CD4-positive, alpha-beta T cell (primary cell): ENCODE measurements at regions not wholly inside any gene's neighbourhood (a gene's known extent, or its start where the extent isn't known, plus 50 kb on each side); places are given as distances from the start of the nearest gene placed in this dataset.

Experiments used
- ATAC-seq: fragments of 200-7000 bp; cut with Tn5 transposase; one replicate; pipeline ENCODE4 v1.10.0; 2022; ENCODE audit warnings: mild to moderate bottlenecking; ENCODE audit not compliant: poor library complexity
- CTCF ChIA-PET: fragments of 350-600 bp; sonication (Branson Sonifier 250); formaldehyde crosslinking; loops from one replicate; lab custom pipeline; 2021; ENCODE audit warnings: antibody characterized with exemption, inconsistent platforms; lab: Charles Lee
- POLR2A ChIA-PET: fragments of 350-600 bp; sonication (Branson Sonifier 250); formaldehyde crosslinking; loops from one replicate; lab custom pipeline; 2021; ENCODE audit warnings: antibody characterized with exemption, inconsistent platforms; lab: Charles Lee
- DNase-seq, 14 experiments: peaks; one replicate each; pipeline ENCODE4 v3.0.0-alpha.2; 2013 to 2020; ENCODE audit warnings: mixed read lengths in 2 of 14
- H3K27ac ChIP-seq, 2 donors: one replicate each; pipeline versions ENCODE4 v1.5.1 to v1.7.0; 2013; ENCODE audit warnings: low read length in 2 of 2, low read depth in 1 of 2, mild to moderate bottlenecking in 1 of 2
- H3K27me3 ChIP-seq, 2 experiments: 1 replicate in 1 of 2; 2 replicates in 1 of 2; pipeline versions ENCODE4 v1.6.1 to v1.7.0; 2013; ENCODE audit warnings: low read length in 2 of 2, control low read depth in 1 of 2, mild to moderate bottlenecking in 1 of 2, moderate library complexity in 1 of 2; ENCODE audit not compliant: insufficient read depth in 2 of 2, control insufficient read depth in 1 of 2
- H3K36me3 ChIP-seq: one replicate; pipeline ENCODE4 v1.6.1; 2013; ENCODE audit warnings: low read length, control low read depth; ENCODE audit not compliant: insufficient read depth
- H3K4me1 ChIP-seq: one replicate; pipeline ENCODE4 v1.6.1; 2013; ENCODE audit warnings: low read length, control low read depth; ENCODE audit not compliant: insufficient read depth
- H3K4me3 ChIP-seq: one replicate; pipeline ENCODE4 v1.5.1; 2013; ENCODE audit warnings: mild to moderate bottlenecking, low read length, moderate library complexity
- H3K9me3 ChIP-seq, 2 experiments: 1 replicate in 1 of 2; 2 replicates in 1 of 2; pipeline versions ENCODE4 v1.6.1 to v1.7.0; 2013; ENCODE audit warnings: low read length in 2 of 2, mild to moderate bottlenecking in 2 of 2, control low read depth in 1 of 2, moderate library complexity in 1 of 2; ENCODE audit not compliant: control insufficient read depth in 1 of 2, insufficient read depth in 1 of 2
- H3K27ac Mint-ChIP-seq: one replicate; pipeline ENCODE4 v1.8.0; 2020; ENCODE audit warnings: mixed read lengths
- H3K27me3 Mint-ChIP-seq: one replicate; pipeline ENCODE4 v1.8.0; 2021; ENCODE audit warnings: mixed read lengths
- H3K36me3 Mint-ChIP-seq: one replicate; pipeline ENCODE4 v1.8.0; 2021; ENCODE audit warnings: low read depth, mixed read lengths
- H3K4me1 Mint-ChIP-seq: one replicate; pipeline ENCODE4 v1.8.0; 2021; ENCODE audit warnings: low read depth, mixed read lengths
- H3K4me3 Mint-ChIP-seq: one replicate; pipeline ENCODE4 v1.8.0; 2020; ENCODE audit warnings: mild to moderate bottlenecking, mixed read lengths
- H3K9me3 Mint-ChIP-seq: one replicate; pipeline ENCODE4 v1.8.0; 2020; ENCODE audit warnings: mixed read lengths
- intact Hi-C, 2 experiments: fragments of 100-400 bp; cut with DNase I in 1 of 2; cut with micrococcal nuclease in 1 of 2; formaldehyde crosslinking; loops; one replicate each; pipeline versions ENCODE4 v1.15.1 to v1.9.0; 2023 to 2025; cut with DNase I, micrococcal nuclease
- TF ChIP-seq, protein P1 (sequence below): fragments of 200-600 bp; IDR thresholded peaks from one replicate; pipeline ENCODE4 v1.8.0; 2022; ENCODE audit warnings: antibody characterized with exemption, mild to moderate bottlenecking

DNA sequence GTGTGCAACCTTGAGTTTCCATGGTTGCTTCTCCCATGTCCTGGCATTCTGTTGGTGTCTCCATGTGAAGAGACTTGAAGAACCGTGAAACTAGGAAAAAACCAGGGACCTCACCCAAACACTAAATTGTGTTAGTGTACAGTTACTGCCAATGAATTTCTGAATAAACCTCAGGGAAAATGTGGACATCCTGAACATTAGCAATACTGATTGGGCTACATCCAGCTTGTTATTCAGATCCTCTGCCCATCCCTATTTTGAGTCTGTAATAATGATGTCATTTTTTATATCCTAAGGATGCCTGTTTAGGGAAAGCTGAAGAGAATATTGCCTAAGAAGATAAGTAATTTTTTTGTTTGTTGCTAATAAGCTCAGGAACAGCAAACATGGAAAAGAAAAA lies 262.7 kb downstream of the TMA16 start:
- intact Hi-C loops: loop anchor here (2.0 to 10.0 kb wide), 5 partner anchors 82 to 1262 kb away; no protein-coding TSS in a partner anchor
- Histone ChIP-seq H3K4me1 (no peaks in the 10 kb centered on the region), H3K27me3 (no peaks in the 10 kb centered on the region), H3K4me3 (no peak overlapping the region), H3K27ac (no peak overlapping the region), H3K36me3 (no peaks in the 10 kb centered on the region), H3K9me3 (no peaks in the 10 kb centered on the region)
- peaks cover 9% of the 10 kb centered on the region for H3K4me1 Mint-ChIP-seq
- ChIA-PET POLR2A (no interaction called here), CTCF (no interaction called here)
- DNase-seq: no peak
- TF ChIP-seq, protein P1, sequence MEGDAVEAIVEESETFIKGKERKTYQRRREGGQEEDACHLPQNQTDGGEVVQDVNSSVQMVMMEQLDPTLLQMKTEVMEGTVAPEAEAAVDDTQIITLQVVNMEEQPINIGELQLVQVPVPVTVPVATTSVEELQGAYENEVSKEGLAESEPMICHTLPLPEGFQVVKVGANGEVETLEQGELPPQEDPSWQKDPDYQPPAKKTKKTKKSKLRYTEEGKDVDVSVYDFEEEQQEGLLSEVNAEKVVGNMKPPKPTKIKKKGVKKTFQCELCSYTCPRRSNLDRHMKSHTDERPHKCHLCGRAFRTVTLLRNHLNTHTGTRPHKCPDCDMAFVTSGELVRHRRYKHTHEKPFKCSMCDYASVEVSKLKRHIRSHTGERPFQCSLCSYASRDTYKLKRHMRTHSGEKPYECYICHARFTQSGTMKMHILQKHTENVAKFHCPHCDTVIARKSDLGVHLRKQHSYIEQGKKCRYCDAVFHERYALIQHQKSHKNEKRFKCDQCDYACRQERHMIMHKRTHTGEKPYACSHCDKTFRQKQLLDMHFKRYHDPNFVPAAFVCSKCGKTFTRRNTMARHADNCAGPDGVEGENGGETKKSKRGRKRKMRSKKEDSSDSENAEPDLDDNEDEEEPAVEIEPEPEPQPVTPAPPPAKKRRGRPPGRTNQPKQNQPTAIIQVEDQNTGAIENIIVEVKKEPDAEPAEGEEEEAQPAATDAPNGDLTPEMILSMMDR: no peak
- H3K36me3 Mint-ChIP-seq: no peaks in the 10 kb centered on the region
- H3K4me3 Mint-ChIP-seq: no peak overlapping the region
- H3K27me3 Mint-ChIP-seq: peaks cover 7% of the 10 kb centered on the region
- ATAC-seq: no peak
- H3K9me3 Mint-ChIP-seq: no peaks in the 10 kb centered on the region
- H3K27ac Mint-ChIP-seq: no peak overlapping the region

DNA sequence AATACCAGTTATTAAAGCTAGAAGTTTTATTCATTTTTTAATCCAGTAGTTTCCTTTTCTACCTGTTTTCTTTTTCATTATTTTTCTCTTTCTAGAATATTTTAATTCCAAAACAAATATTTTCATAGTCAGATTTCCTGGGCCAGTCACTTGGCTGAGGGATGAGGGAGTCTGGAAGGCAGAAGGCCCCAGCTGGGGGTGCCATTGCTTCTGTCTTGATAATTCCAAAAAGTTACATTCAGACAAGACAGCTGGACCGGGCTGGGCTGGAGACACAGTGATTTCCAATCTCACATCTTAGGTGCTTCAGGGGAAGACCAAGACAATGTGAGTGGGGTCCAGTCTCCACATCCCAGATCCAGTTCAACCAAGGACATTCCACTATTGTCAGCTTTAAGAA lies 263.5 kb downstream of the TMA16 start:
- Histone ChIP-seq H3K4me3 (no peak overlapping the region), H3K4me1 (no peaks in the 10 kb centered on the region), H3K9me3 (no peaks in the 10 kb centered on the region), H3K27me3 (no peaks in the 10 kb centered on the region), H3K36me3 (no peaks in the 10 kb centered on the region), H3K27ac (no peak overlapping the region)
- H3K9me3 Mint-ChIP-seq: no peaks in the 10 kb centered on the region
- intact Hi-C loops: loop anchor here (5.0 to 10.0 kb wide), 4 partner anchors 83 to 1263 kb away; no protein-coding TSS in a partner anchor
- H3K27ac Mint-ChIP-seq: no peak overlapping the region
- TF ChIP-seq, protein P1: no peak
- no peak overlapping the region for H3K4me3 Mint-ChIP-seq
- H3K4me1 Mint-ChIP-seq: peaks cover 9% of the 10 kb centered on the region
- ATAC-seq (no peak), DNase-seq (no peak)
- peaks cover 7% of the 10 kb centered on the region for H3K27me3 Mint-ChIP-seq
- ChIA-PET POLR2A (no interaction called here), CTCF (no interaction called here)
- no peaks in the 10 kb centered on the region for H3K36me3 Mint-ChIP-seq

DNA sequence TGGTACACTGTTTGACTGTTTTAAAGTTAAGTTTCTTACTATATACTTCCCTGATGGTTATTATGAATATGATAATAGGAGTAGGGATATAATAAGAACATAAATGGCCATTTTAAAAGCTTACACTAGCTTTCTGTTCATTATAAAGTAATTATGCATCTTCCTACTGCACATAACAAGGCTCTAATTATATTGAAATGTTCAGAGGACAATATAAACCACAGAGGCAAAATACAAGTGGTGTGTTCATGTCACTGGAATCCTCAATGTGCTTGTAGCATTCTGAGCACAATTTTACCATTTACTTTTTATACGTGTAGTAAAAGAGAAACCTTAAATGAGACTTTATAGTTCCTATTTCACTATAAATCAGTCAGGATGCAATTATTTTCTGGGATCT lies 268.3 kb downstream of the TMA16 start:
- no peaks in the 10 kb centered on the region for H3K4me1 Mint-ChIP-seq
- ATAC-seq (no peak), DNase-seq (no peak)
- Histone ChIP-seq H3K9me3 (no peaks in the 10 kb centered on the region), H3K4me3 (no peak overlapping the region), H3K27me3 (peaks cover 0 to 4% of the 10 kb centered on the region in 2 experiments), H3K36me3 (no peaks in the 10 kb centered on the region), H3K4me1 (no peaks in the 10 kb centered on the region), H3K27ac (no peak overlapping the region)
- no peak overlapping the region for H3K27ac Mint-ChIP-seq
- CTCF ChIA-PET: no interaction called here
- intact Hi-C loops: loop anchor here in 1 of 2 experiments (10.0 kb wide), 1 partner anchor 252 kb away; no protein-coding TSS in a partner anchor
- TF ChIP-seq, protein P1: no peak
- POLR2A ChIA-PET: no interaction called here
- no peaks in the 10 kb centered on the region for H3K9me3 Mint-ChIP-seq
- H3K36me3 Mint-ChIP-seq: no peaks in the 10 kb centered on the region
- H3K4me3 Mint-ChIP-seq: no peak overlapping the region
- H3K27me3 Mint-ChIP-seq: no peaks in the 10 kb centered on the region
